GM23338 (cell line): ENCODE measurements at regions not wholly inside any gene's neighbourhood (a gene's known extent, or its start where the extent isn't known, plus 50 kb on each side); places are given as distances from the start of the nearest gene placed in this dataset.

ENCODE experiments used
- ATAC-seq: fragments of 200-7000 bp; cut with Tn5 transposase; 3 replicates; pipeline ENCODE4 v1.9.1; 2020
- DNase-seq: peaks from one replicate; pipeline ENCODE4 v3.0.0-alpha.2; 2015; ENCODE audit warnings: low spot score
- H2AFZ ChIP-seq: fragments of 200-600 bp; sonication (generic); 2 replicates; pipeline ENCODE4 v1.8.0; 2016; ENCODE audit warnings: antibody characterized with exemption, mild to moderate bottlenecking, moderate library complexity
- H3F3A ChIP-seq: fragments of 200-600 bp; sonication (generic); replicated peaks from 2 replicates; pipeline ENCODE4 v1.8.0; 2017; ENCODE audit warnings: antibody characterized with exemption, mixed run types, low read depth
- H3K27ac ChIP-seq: fragments of 200-600 bp; sonication (generic); 2 replicates; pipeline ENCODE4 v1.6.1; 2016; ENCODE audit warnings: low read depth
- H3K27me3 ChIP-seq: fragments of 200-600 bp; sonication (generic); 2 replicates; pipeline ENCODE4 v1.8.0; 2016; ENCODE audit warnings: mild to moderate bottlenecking, mixed run types, moderate library complexity; ENCODE audit not compliant: insufficient read depth
- H3K36me3 ChIP-seq: fragments of 200-600 bp; sonication (generic); 2 replicates; pipeline ENCODE4 v1.8.0; 2016; ENCODE audit warnings: mild to moderate bottlenecking; ENCODE audit not compliant: insufficient read depth
- H3K4me1 ChIP-seq: fragments of 200-600 bp; sonication (generic); 2 replicates; pipeline ENCODE4 v1.8.0; 2016; ENCODE audit warnings: mild to moderate bottlenecking, moderate library complexity; ENCODE audit not compliant: insufficient read depth
- H3K4me2 ChIP-seq: fragments of 200-600 bp; sonication (generic); 2 replicates; pipeline ENCODE4 v1.7.1; 2017; ENCODE audit warnings: mixed run types
- H3K4me3 ChIP-seq: fragments of 200-600 bp; sonication (generic); 2 replicates; pipeline ENCODE4 v1.6.1; 2016; ENCODE audit warnings: mixed run types
- H3K79me2 ChIP-seq: fragments of 200-600 bp; sonication (generic); replicated peaks from 2 replicates; pipeline ENCODE4 v1.8.0; 2017; ENCODE audit warnings: mild to moderate bottlenecking; ENCODE audit not compliant: insufficient read depth
- H3K9me2 ChIP-seq: fragments of 200-600 bp; sonication (generic); 2 replicates; pipeline ENCODE4 v1.8.0; 2017; ENCODE audit not compliant: insufficient read depth
- H4K20me1 ChIP-seq: fragments of 200-600 bp; sonication (generic); replicated peaks from 2 replicates; pipeline ENCODE4 v1.8.0; 2017; ENCODE audit warnings: mild to moderate bottlenecking; ENCODE audit not compliant: insufficient read depth
- H3K27ac Mint-ChIP-seq: 2 replicates; pipeline ENCODE4 v1.8.0; 2020; ENCODE audit warnings: inconsistent platforms, mild to moderate bottlenecking, moderate library complexity, mixed read lengths
- H3K27me3 Mint-ChIP-seq: 3 replicates; pipeline ENCODE4 v1.8.0; 2022; ENCODE audit warnings: low read depth, mild to moderate bottlenecking, moderate library complexity, mixed read lengths, inconsistent platforms; ENCODE audit not compliant: insufficient read depth, poor library complexity
- H3K36me3 Mint-ChIP-seq: 3 replicates; pipeline ENCODE4 v1.8.0; 2021; ENCODE audit warnings: low read depth, mild to moderate bottlenecking, inconsistent platforms, moderate library complexity, mixed read lengths
- H3K4me1 Mint-ChIP-seq: 3 replicates; pipeline ENCODE4 v1.8.0; 2020; ENCODE audit warnings: mild to moderate bottlenecking, inconsistent platforms, mixed read lengths
- H3K4me3 Mint-ChIP-seq: 3 replicates; pipeline ENCODE4 v1.8.0; 2021; ENCODE audit warnings: moderate library complexity, mild to moderate bottlenecking, inconsistent platforms, mixed read lengths
- H3K9me3 Mint-ChIP-seq: 3 replicates; pipeline ENCODE4 v1.8.0; 2020; ENCODE audit warnings: moderate library complexity, mild to moderate bottlenecking, inconsistent platforms, mixed read lengths
- POLR2AphosphoS5 ChIP-seq: IDR thresholded peaks from 2 replicates; pipeline ENCODE4 v1.6.1; 2016; ENCODE audit warnings: antibody characterized with exemption, low read depth
- ZNF331 ChIP-seq: fragments of 250-450 bp; sonication (Bioruptor Pico); IDR thresholded peaks from 2 replicates; pipeline ENCODE4 v1.5.0; 2020; ENCODE audit warnings: low read depth, mild to moderate bottlenecking, moderate library complexity
- TF ChIP-seq, protein P1 (sequence below): fragments of 250-450 bp; sonication (Bioruptor Pico); IDR thresholded peaks from 2 replicates; pipeline ENCODE4 v1.5.0; 2020; ENCODE audit warnings: mild to moderate bottlenecking, moderate library complexity

DNA sequence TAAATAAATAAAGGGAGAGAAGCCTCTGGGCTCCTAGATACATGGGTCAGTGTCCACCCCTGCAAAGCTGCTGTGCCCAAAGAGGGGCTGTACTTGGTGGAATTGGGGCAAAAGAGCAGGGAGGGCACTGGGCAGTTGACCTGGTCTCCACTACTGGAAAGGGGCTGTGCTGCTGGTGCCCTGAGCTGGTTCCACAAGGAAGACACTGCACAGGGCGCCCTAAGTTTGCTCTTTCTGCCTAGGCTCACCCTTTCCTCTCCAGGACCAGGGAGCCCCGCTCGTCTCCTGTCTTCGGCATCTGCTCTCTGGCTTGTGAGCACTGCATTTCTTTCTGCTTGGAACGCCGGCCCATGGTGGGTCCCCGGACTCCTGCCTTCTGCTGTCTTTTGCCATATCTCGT lies 161.9 kb downstream of the SEC14L1 start:
- Mint-ChIP-seq H3K27ac (no peak overlapping the region), H3K9me3 (no peaks in the 10 kb centered on the region), H3K27me3 (peaks cover 5% of the 10 kb centered on the region)

More for the DNA sequence above, 161.9 kb downstream of the SEC14L1 start:
- H3K27ac ChIP-seq = no peak overlapping the region
- H3K4me3 ChIP-seq = no peak overlapping the region
- H3K79me2 ChIP-seq = 0 out of 2 replicates have a peak, but pooled peaks cover 3% of the 10 kb centered on the region
- ATAC-seq (no peak), DNase-seq (no peak)
- no peaks in the 10 kb centered on the region for H3K27me3 ChIP-seq
- H4K20me1 ChIP-seq = peaks cover 5% of the 10 kb centered on the region; the same call in 1 of the 2 replicates
- H3K4me2 ChIP-seq = no peak overlapping the region
- peaks cover 7% of the 10 kb centered on the region; the same call in 2 of the 3 replicates for H3K36me3 Mint-ChIP-seq
- no peaks in the 10 kb centered on the region for H3K4me1 ChIP-seq
- H3K9me2 ChIP-seq = no peaks in the 10 kb centered on the region
- TF ChIP-seq ZNF331 (CRISPR knock-in tag) (no peak), POLR2AphosphoS5 (no peak)
- TF ChIP-seq, protein P1, sequence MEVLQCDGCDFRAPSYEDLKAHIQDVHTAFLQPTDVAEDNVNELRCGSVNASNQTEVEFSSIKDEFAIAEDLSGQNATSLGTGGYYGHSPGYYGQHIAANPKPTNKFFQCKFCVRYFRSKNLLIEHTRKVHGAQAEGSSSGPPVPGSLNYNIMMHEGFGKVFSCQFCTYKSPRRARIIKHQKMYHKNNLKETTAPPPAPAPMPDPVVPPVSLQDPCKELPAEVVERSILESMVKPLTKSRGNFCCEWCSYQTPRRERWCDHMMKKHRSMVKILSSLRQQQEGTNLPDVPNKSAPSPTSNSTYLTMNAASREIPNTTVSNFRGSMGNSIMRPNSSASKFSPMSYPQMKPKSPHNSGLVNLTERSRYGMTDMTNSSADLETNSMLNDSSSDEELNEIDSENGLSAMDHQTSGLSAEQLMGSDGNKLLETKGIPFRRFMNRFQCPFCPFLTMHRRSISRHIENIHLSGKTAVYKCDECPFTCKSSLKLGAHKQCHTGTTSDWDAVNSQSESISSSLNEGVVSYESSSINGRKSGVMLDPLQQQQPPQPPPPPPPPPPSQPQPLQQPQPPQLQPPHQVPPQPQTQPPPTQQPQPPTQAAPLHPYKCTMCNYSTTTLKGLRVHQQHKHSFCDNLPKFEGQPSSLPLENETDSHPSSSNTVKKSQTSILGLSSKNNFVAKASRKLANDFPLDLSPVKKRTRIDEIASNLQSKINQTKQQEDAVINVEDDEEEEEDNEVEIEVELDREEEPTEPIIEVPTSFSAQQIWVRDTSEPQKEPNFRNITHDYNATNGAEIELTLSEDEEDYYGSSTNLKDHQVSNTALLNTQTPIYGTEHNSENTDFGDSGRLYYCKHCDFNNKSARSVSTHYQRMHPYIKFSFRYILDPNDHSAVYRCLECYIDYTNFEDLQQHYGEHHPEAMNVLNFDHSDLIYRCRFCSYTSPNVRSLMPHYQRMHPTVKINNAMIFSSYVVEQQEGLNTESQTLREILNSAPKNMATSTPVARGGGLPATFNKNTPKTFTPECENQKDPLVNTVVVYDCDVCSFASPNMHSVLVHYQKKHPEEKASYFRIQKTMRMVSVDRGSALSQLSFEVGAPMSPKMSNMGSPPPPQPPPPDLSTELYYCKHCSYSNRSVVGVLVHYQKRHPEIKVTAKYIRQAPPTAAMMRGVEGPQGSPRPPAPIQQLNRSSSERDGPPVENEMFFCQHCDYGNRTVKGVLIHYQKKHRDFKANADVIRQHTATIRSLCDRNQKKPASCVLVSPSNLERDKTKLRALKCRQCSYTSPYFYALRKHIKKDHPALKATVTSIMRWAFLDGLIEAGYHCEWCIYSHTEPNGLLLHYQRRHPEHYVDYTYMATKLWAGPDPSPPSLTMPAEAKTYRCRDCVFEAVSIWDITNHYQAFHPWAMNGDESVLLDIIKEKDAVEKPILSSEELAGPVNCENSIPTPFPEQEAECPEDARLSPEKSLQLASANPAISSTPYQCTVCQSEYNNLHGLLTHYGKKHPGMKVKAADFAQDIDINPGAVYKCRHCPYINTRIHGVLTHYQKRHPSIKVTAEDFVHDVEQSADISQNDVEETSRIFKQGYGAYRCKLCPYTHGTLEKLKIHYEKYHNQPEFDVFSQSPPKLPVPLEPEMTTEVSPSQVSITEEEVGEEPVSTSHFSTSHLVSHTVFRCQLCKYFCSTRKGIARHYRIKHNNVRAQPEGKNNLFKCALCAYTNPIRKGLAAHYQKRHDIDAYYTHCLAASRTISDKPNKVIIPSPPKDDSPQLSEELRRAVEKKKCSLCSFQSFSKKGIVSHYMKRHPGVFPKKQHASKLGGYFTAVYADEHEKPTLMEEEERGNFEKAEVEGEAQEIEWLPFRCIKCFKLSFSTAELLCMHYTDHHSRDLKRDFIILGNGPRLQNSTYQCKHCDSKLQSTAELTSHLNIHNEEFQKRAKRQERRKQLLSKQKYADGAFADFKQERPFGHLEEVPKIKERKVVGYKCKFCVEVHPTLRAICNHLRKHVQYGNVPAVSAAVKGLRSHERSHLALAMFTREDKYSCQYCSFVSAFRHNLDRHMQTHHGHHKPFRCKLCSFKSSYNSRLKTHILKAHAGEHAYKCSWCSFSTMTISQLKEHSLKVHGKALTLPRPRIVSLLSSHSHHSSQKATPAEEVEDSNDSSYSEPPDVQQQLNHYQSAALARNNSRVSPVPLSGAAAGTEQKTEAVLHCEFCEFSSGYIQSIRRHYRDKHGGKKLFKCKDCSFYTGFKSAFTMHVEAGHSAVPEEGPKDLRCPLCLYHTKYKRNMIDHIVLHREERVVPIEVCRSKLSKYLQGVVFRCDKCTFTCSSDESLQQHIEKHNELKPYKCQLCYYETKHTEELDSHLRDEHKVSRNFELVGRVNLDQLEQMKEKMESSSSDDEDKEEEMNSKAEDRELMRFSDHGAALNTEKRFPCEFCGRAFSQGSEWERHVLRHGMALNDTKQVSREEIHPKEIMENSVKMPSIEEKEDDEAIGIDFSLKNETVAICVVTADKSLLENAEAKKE (CRISPR knock-in tag) = no peak
- H3K4me3 Mint-ChIP-seq = no peak overlapping the region
- H3K36me3 ChIP-seq = no peaks in the 10 kb centered on the region
- H3K4me1 Mint-ChIP-seq = peaks cover 13% of the 10 kb centered on the region
- no peak overlapping the region for H2AFZ ChIP-seq
- no peaks in the 10 kb centered on the region for H3F3A ChIP-seq
